ENCODE measurements at regions not wholly inside any gene's neighbourhood (a gene's known extent, or its start where the extent isn't known, plus 50 kb on each side); places are given as distances from the start of the nearest gene placed in this dataset.

DNA sequence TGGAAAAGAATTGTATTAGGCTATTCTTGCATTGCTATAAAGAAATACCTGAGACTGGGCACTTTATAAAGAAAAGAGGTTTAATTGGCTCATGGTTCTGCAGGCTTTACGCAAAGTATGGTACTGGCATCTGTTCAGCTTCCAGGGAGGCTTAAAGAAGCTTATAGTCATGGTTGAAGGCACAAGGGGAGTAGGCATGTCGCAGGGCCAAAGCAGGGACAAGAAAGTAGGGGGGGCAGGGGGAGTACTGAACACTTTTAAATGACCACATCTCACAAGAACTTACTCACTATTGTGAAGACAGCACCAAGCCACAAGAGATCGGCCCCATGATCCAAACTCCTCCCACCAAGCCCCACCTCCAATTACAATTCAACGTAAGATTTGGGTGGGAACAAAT, 152.5 kb upstream of the PHF14 start:
- H3K27ac ChIP-seq = no peak overlapping the region
- no peak overlapping the region for H3K4me3 ChIP-seq
- intact Hi-C loops (cut with DNase I; ENCODE audit: low total_unique reads) = no loop called here
- 87 to 92% methylated on average over 4 of the region's 4 CpGs for WGBS, 2 donors
- no peak for DNase-seq
- H3K4me1 ChIP-seq = no peaks in the 10 kb centered on the region
- H3K27me3 ChIP-seq = no peaks in the 10 kb centered on the region
- TF ChIP-seq POLR2A (IDR thresholded peaks at IDR 0.05) (no peak), CTCF (IDR thresholded peaks at IDR 0.05) (no peak)
- no peaks in the 10 kb centered on the region for H3K9me3 ChIP-seq
- no peaks in the 10 kb centered on the region for H3K36me3 ChIP-seq (ENCODE audit: low read depth, missing control alignments)

DNA sequence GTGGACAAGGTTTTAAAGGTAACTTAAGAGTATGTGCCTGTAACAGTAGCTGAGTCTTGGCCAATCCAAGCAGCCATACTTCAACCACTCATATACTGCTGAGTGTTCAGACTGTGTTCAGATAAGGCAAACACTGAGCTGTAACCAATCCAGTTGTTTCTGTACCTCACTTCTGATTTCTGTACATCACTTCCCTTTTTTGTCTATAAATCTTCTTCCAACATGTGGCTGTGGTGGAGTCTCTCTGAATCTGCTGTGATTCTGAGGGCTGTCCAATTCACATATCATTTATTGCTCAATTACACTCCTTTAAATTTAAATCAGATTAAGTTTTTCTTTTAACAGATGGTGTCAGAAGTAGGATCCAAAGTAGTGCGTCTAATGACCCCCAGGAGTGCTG, 149.5 kb upstream of the PHF14 start:
- no peaks in the 10 kb centered on the region for H3K36me3 ChIP-seq (ENCODE audit: low read depth, missing control alignments)
- no peaks in the 10 kb centered on the region for H3K4me1 ChIP-seq
- TF ChIP-seq CTCF (IDR thresholded peaks at IDR 0.05) (no peak), POLR2A (IDR thresholded peaks at IDR 0.05) (no peak)
- H3K27me3 ChIP-seq = no peaks in the 10 kb centered on the region
- no peaks in the 10 kb centered on the region for H3K9me3 ChIP-seq
- H3K27ac ChIP-seq = no peak overlapping the region
- WGBS, 2 donors = 77 to 94% methylated on average over 1 of the region's 1 CpG
- no peak for DNase-seq
- intact Hi-C loops (cut with DNase I; ENCODE audit: low total_unique reads) = no loop called here
- no peak overlapping the region for H3K4me3 ChIP-seq

DNA sequence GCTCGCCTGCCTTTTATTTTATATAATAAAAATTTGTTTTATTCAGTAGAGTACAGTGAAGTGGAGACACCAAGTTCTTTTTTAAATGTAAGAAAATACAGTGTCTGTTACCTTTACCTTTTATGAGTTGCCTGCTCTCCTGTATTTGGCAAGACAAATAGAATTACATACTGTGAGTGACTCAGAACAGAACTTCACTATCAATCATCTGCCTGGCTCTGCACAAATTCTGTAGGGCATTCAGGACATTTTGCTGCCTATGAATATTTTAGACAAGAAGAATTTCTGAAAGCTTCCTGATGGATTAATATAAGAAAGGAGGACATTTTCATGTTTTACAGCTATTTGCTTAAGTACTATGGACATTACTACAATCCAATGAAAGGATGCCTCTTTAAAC, 135.4 kb upstream of the PHF14 start:
- Histone ChIP-seq H3K9me3 (no peaks in the 10 kb centered on the region), H3K4me1 (no peaks in the 10 kb centered on the region), H3K36me3 (ENCODE audit: low read depth, missing control alignments) (no peaks in the 10 kb centered on the region), H3K27ac (no peak overlapping the region), H3K4me3 (no peak overlapping the region), H3K27me3 (no peaks in the 10 kb centered on the region)
- WGBS, 2 donors = 86 to 90% methylated on average over 1 of the region's 1 CpG
- TF ChIP-seq CTCF (IDR thresholded peaks at IDR 0.05) (no peak), POLR2A (IDR thresholded peaks at IDR 0.05) (no peak)
- intact Hi-C loops (cut with DNase I; ENCODE audit: low total_unique reads) = no loop called here
- DNase-seq = no peak

GRCh38 chr7:10845225-10845624, 128.4 kb upstream of the PHF14 start:
- H3K27me3 ChIP-seq = no peaks in the 10 kb centered on the region
- H3K4me1 ChIP-seq = no peaks in the 10 kb centered on the region
- no peak overlapping the region for H3K4me3 ChIP-seq
- no peak overlapping the region for H3K27ac ChIP-seq
- H3K36me3 ChIP-seq (ENCODE audit: low read depth, missing control alignments) = no peaks in the 10 kb centered on the region
- intact Hi-C loops (cut with DNase I; ENCODE audit: low total_unique reads) = no loop called here
- TF ChIP-seq POLR2A (IDR thresholded peaks at IDR 0.05) (no peak), CTCF (IDR thresholded peaks at IDR 0.05) (no peak)
- WGBS, 2 donors = 64 to 97% methylated on average over 2 of the region's 2 CpGs
- DNase-seq = no peak
- no peaks in the 10 kb centered on the region for H3K9me3 ChIP-seq

- WGBS, 2 donors = 58 to 75% methylated on average over 3 to 16 of the region's 16 CpGs
- Histone ChIP-seq H3K27me3 (no peaks in the 10 kb centered on the region), H3K4me3 (no peak overlapping the region), H3K9me3 (no peaks in the 10 kb centered on the region), H3K4me1 (no peaks in the 10 kb centered on the region), H3K27ac (no peak overlapping the region), H3K36me3 (ENCODE audit: low read depth, missing control alignments) (no peaks in the 10 kb centered on the region)
- intact Hi-C loops (cut with DNase I; ENCODE audit: low total_unique reads) = no loop called here
- TF ChIP-seq POLR2A (IDR thresholded peaks at IDR 0.05) = no peak
- TF ChIP-seq CTCF (IDR thresholded peaks at IDR 0.05) = no peak
- DNase-seq = no peak
Observed at GRCh38 chr7:10855583-10855982, 118.1 kb upstream of the PHF14 start.

Data from testis (tissue), 2 donors.